RWPE2 (cell line): ENCODE measurements at regions not wholly inside any gene's neighbourhood (a gene's known extent, or its start where the extent isn't known, plus 50 kb on each side); places are given as distances from the start of the nearest gene placed in this dataset.

Experiments used
- ATAC-seq: fragments of 200-7000 bp; cut with Tn5 transposase; 3 replicates; pipeline ENCODE4 v1.9.1; 2021; ENCODE audit warnings: low read depth
- DNase-seq: peaks from one replicate; pipeline ENCODE4 v3.0.0-alpha.2; 2020; ENCODE audit warnings: low spot score
- H3K27ac ChIP-seq: fragments of 450-650 bp; 2 replicates; pipeline ENCODE4 v1.5.1; 2017; ENCODE audit warnings: mild to moderate bottlenecking; ENCODE audit not compliant: poor library complexity, severe bottlenecking
- H3K27me3 ChIP-seq: fragments of 250-450 bp; sonication (Bioruptor Pico); 2 replicates; pipeline ENCODE4 v1.5.1; 2021; ENCODE audit warnings: mild to moderate bottlenecking, moderate library complexity; ENCODE audit not compliant: insufficient read depth, poor library complexity, severe bottlenecking
- H3K36me3 ChIP-seq: fragments of 250-450 bp; sonication (Bioruptor Pico); 2 replicates; pipeline ENCODE4 v1.5.1; 2020; ENCODE audit warnings: low read depth, mild to moderate bottlenecking, moderate library complexity
- H3K4me1 ChIP-seq: fragments of 250-450 bp; sonication (Bioruptor Pico); 2 replicates; pipeline ENCODE4 v1.5.1; 2021; ENCODE audit warnings: mild to moderate bottlenecking, moderate library complexity; ENCODE audit not compliant: insufficient read depth, poor library complexity, severe bottlenecking
- H3K4me3 ChIP-seq: fragments of 250-450 bp; sonication (Bioruptor Pico); 2 replicates; pipeline ENCODE4 v1.5.1; 2021; ENCODE audit warnings: mild to moderate bottlenecking, moderate library complexity; ENCODE audit not compliant: severe bottlenecking
- H3K9me3 ChIP-seq: fragments of 250-450 bp; sonication (Bioruptor Pico); 2 replicates; pipeline ENCODE4 v1.5.1; 2021; ENCODE audit warnings: mild to moderate bottlenecking, moderate library complexity; ENCODE audit not compliant: severe bottlenecking
- TF ChIP-seq, protein P1 (sequence below): fragments of 450-650 bp; IDR thresholded peaks from one replicate; pipeline ENCODE4 v1.5.1; 2017; ENCODE audit warnings: mild to moderate bottlenecking, moderate library complexity; ENCODE audit not compliant: poor library complexity, severe bottlenecking

DNA sequence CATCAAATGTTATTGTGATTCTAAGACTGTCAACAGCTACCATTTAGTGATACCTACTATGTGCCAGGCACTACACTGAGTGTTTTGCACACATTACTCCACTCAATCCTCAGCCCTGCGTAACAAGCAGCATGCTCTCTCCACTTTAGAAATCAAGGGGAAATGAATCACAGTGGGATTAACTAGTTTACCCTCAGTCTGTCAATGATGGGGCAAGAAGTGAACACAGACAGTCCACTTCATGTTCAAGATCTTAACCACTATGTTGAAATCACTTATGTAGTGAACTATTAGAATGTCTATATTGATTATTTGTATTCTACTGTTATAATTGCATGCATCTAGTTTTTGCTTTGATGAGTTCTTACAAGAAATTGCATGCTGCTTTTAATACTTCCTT lies 165.3 kb downstream of the LTN1 start:
- no peak for DNase-seq
- H3K36me3 ChIP-seq: no peaks in the 10 kb centered on the region
- H3K9me3 ChIP-seq: no peaks in the 10 kb centered on the region
- peaks cover 8% of the 10 kb centered on the region for H3K4me1 ChIP-seq
- TF ChIP-seq, protein P1, sequence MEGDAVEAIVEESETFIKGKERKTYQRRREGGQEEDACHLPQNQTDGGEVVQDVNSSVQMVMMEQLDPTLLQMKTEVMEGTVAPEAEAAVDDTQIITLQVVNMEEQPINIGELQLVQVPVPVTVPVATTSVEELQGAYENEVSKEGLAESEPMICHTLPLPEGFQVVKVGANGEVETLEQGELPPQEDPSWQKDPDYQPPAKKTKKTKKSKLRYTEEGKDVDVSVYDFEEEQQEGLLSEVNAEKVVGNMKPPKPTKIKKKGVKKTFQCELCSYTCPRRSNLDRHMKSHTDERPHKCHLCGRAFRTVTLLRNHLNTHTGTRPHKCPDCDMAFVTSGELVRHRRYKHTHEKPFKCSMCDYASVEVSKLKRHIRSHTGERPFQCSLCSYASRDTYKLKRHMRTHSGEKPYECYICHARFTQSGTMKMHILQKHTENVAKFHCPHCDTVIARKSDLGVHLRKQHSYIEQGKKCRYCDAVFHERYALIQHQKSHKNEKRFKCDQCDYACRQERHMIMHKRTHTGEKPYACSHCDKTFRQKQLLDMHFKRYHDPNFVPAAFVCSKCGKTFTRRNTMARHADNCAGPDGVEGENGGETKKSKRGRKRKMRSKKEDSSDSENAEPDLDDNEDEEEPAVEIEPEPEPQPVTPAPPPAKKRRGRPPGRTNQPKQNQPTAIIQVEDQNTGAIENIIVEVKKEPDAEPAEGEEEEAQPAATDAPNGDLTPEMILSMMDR: no peak
- H3K4me3 ChIP-seq: no peak overlapping the region
- ATAC-seq: no peak
- no peaks in the 10 kb centered on the region for H3K27me3 ChIP-seq
- no peak overlapping the region for H3K27ac ChIP-seq

GRCh38 chr21:28826569-28826968 lies 166.1 kb downstream of the LTN1 start:
- H3K36me3 ChIP-seq: no peaks in the 10 kb centered on the region
- ATAC-seq (no peak), DNase-seq (no peak)
- no peaks in the 10 kb centered on the region for H3K4me1 ChIP-seq
- H3K27ac ChIP-seq: no peak overlapping the region
- no peaks in the 10 kb centered on the region for H3K27me3 ChIP-seq
- H3K9me3 ChIP-seq: no peaks in the 10 kb centered on the region
- no peak overlapping the region for H3K4me3 ChIP-seq
- TF ChIP-seq, protein P1: no peak

DNA sequence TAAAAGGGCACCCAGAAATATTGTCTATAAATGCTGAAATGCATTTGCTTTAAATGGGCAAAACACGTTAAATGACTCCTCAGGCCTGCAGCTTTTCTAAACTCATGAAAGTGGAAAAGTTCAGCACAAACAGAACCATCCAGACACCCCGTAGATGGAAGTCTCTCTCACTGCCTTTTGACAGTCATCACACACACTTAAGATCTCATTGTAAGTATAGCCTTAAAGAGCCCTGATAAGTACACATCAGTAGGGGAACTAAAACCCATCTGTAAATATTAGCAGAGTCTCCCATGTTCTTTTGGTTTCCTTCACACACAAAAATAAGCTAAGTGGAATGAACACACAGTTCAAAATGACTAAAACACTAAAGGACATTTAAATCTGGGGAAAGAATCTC lies 166.7 kb downstream of the LTN1 start:
- Histone ChIP-seq H3K27ac (no peak overlapping the region), H3K36me3 (no peaks in the 10 kb centered on the region), H3K4me3 (no peak overlapping the region), H3K27me3 (no peaks in the 10 kb centered on the region), H3K4me1 (no peaks in the 10 kb centered on the region), H3K9me3 (no peaks in the 10 kb centered on the region)
- ATAC-seq (no peak), DNase-seq (no peak)
- TF ChIP-seq, protein P1: no peak

- ATAC-seq (no peak), DNase-seq (no peak)
- no peak overlapping the region for H3K4me3 ChIP-seq
- H3K9me3 ChIP-seq: no peaks in the 10 kb centered on the region
- no peaks in the 10 kb centered on the region for H3K36me3 ChIP-seq
- H3K27ac ChIP-seq: no peak overlapping the region
- no peaks in the 10 kb centered on the region for H3K27me3 ChIP-seq
- TF ChIP-seq, protein P1: no peak
- no peaks in the 10 kb centered on the region for H3K4me1 ChIP-seq
Observed at GRCh38 chr21:28823429-28823828, 169.2 kb downstream of the LTN1 start.

DNA sequence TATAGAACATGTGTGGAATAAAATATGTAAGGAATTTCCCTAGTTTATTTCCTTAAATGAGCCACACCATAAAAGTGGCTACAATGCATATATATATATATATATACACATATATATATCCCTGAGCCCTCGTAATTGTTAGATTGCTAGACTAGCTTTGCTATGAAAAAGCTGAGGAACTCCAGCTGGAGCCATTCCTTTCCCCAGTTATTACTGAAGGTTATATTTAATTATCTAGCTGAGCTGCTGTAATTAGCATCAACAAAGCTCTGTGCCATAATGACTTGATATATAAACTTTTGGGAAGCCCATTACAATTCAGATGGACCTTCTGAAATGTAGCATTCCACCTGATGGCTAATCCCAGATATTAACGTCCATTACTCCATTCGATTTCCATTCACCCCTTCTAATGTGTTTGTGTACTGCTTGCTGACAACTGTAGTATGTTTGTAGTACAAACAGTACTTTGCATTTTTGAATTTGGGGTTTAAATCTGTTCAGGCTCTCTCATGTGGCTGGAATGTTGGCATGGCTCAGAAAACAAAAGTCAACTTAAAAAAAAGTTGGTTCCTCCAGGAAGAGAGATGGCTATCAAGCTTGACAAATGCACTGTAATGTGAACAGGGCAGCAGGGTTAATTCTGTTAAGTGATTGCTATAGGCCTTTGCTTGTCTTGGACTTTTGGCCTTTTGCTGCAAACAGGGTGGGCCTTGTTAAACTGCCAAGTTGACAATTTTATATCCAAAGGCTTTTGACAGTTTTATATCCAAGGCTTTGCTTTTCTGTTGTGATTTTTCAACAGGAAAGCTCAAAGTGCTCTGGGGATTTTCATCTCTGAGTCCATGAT lies 170.0 kb downstream of the LTN1 start:
- Histone ChIP-seq H3K4me1 (no peaks in the 10 kb centered on the region), H3K4me3 (no peak overlapping the region), H3K36me3 (no peaks in the 10 kb centered on the region), H3K27me3 (no peaks in the 10 kb centered on the region), H3K27ac (no peak overlapping the region), H3K9me3 (no peaks in the 10 kb centered on the region)
- no peak for ATAC-seq
- TF ChIP-seq, protein P1: no peak
- no peak for DNase-seq
